DND-41 (cell line): ENCODE measurements at regions not wholly inside any gene's neighbourhood (a gene's known extent, or its start where the extent isn't known, plus 50 kb on each side); places are given as distances from the start of the nearest gene placed in this dataset.
"Not testable (repeated sequence)": the region's sequence is repeated elsewhere in the genome, so short reads cannot be mapped to it uniquely, and the experiment has no call there.

ENCODE experiments used
- EZH2 ChIP-seq: IDR thresholded peaks from 3 replicates; pipeline ENCODE4 v1.6.1; 2012; ENCODE audit warnings: borderline replicate concordance, low read depth, mild to moderate bottlenecking, moderate library complexity, low read length, inconsistent platforms; ENCODE audit not compliant: severe bottlenecking
- TF ChIP-seq, protein P1 (sequence below): IDR thresholded peaks from 2 replicates; pipeline ENCODE4 v1.5.1; 2012; ENCODE audit warnings: borderline replicate concordance, low read length, moderate library complexity, mild to moderate bottlenecking; ENCODE audit not compliant: poor library complexity, severe bottlenecking; ENCODE audit errors: extremely low read depth

GRCh38 chr14:35214402-35214801 lies 77.8 kb upstream of the PSMA6 start:
- TF ChIP-seq, protein P1, sequence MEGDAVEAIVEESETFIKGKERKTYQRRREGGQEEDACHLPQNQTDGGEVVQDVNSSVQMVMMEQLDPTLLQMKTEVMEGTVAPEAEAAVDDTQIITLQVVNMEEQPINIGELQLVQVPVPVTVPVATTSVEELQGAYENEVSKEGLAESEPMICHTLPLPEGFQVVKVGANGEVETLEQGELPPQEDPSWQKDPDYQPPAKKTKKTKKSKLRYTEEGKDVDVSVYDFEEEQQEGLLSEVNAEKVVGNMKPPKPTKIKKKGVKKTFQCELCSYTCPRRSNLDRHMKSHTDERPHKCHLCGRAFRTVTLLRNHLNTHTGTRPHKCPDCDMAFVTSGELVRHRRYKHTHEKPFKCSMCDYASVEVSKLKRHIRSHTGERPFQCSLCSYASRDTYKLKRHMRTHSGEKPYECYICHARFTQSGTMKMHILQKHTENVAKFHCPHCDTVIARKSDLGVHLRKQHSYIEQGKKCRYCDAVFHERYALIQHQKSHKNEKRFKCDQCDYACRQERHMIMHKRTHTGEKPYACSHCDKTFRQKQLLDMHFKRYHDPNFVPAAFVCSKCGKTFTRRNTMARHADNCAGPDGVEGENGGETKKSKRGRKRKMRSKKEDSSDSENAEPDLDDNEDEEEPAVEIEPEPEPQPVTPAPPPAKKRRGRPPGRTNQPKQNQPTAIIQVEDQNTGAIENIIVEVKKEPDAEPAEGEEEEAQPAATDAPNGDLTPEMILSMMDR, result not testable (repeated sequence)
- not testable (repeated sequence) for TF ChIP-seq EZH2
